ENCODE measurements at regions not wholly inside any gene's neighbourhood (a gene's known extent, or its start where the extent isn't known, plus 50 kb on each side); places are given as distances from the start of the nearest gene placed in this dataset.

DNA sequence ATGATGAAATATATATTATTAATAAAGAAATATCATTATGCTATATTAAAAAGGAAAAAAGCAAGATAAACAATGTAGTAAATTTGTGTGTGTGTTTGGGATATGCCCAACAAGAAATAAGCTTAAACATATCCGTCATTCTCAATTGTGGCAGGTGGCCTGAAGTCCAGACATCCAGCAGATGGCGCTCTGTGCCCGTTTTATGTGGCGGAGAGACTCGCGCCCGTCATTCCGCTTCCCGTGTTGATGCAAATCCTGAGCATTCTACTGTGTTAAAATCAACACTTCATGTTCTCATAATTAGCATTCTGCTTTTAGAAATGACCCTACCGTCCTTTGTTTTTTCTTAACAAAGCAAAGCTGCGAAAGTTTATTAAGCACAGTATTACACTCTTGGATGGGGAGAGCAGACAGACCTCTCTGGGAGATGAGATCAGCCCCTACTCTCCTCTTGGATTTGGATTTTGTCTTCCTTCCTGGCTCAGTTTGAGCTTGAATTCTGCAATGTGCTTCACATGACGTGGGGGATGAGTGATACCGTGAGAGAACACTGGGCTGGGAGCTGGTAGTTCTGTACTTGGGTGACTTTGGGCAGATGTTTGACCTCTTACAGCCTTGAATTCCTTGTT is 125.8 kb downstream of the MCHR2 start:
- TF ChIP-seq POLR2A (IDR thresholded peaks at IDR 0.05; ENCODE audit: low read length) = no peak
- TF ChIP-seq GATA1 (IDR thresholded peaks at IDR 0.05; ENCODE audit: low read depth, low read length) = no peak
